Smooth muscle cell of the brain vasculature (primary cell): ENCODE measurements at regions not wholly inside any gene's neighbourhood (a gene's known extent, or its start where the extent isn't known, plus 50 kb on each side); places are given as distances from the start of the nearest gene placed in this dataset.

Source experiments
- DNase-seq: peaks from one replicate; pipeline ENCODE4 v3.0.0-alpha.2; 2012; ENCODE audit warnings: low read depth, low spot score

DNA sequence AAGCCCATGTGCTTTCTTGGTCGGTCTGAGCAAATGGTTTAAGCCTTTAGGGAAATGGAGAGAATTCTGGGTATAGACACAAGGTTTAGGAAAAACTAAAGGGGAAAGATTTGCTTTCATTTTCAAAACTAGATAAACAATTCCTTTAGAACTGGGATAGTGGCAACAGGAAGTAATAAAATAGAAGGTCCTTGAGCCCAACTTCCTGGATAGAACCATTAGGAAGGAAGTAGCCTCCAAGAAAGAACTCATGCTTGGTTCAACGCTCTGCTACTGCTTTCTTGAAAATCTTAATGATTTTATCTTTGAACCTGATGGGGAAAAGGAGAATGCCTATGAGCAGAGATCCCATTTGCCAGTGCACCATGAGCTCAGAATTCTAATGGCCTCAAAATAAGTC lies 147.0 kb upstream of the THRB start:
- DNase-seq: no peak

DNA sequence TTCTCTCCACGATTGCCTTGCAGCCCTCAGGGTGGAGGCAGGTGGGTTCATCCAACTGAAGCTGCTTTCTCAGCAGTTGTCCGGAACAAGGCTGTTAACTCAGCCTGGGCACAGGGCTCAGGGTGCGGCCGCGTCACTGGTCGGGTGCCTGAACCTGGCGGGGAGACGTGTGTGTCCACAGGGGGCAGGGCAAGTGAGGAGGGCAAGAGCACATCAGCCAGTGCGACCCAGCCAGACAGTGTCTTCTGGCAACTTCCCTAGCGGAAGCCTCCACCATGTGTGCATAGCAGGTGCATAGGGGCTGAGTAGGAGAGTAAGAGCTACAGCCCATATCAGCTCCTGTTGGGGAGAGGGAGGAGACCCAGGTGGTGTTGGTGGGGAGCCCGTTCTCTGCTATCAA lies 150.4 kb upstream of the THRB start:
- no peak for DNase-seq

- DNase-seq: no peak
These were observed 152.1 kb upstream of the THRB start for GRCh38 chr3:24646790-24647189.

DNA sequence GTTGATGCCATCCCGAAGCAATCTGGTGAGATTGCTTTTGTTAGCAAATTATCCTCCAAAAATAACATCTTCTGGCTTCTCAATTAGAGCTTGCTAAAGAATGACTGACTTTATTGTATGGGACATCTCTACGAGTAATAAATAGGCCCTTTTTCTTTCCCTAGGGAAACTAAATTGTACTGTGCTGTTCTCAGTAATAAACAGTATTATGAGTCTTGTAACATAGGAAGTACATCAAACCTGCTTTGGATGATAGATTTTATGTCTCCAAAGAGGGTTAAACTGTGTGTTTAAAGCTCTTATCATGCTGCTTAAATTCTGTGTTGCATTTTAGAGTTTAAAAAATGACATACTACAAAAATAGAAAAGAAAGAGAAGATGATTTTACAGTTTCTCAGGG lies 153.4 kb upstream of the THRB start:
- no peak for DNase-seq

DNA sequence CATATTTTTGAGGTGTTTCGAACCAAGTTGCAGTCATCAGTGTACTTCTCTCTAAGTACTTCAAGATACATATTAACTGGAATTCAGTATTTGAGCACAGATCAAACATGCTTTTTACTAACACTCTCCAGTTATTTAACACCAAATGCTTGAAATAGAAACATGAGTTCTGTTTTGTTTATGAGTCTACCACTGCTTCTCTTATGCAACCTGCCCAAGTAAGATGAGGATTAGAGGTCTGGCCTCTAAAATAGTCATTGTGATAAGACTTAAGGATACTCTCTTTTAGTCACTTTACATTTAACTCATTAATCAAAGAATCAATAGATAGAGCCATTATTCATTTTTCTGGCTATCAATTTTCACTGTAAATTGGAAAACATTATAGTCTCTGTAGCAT lies 156.2 kb upstream of the THRB start:
- DNase-seq: no peak

GRCh38 chr3:24657870-24658510 lies 163.3 kb upstream of the THRB start:
- DNase-seq: no peak

GRCh38 chr3:24661175-24661584 lies 166.5 kb upstream of the THRB start:
- DNase-seq: no peak

DNA sequence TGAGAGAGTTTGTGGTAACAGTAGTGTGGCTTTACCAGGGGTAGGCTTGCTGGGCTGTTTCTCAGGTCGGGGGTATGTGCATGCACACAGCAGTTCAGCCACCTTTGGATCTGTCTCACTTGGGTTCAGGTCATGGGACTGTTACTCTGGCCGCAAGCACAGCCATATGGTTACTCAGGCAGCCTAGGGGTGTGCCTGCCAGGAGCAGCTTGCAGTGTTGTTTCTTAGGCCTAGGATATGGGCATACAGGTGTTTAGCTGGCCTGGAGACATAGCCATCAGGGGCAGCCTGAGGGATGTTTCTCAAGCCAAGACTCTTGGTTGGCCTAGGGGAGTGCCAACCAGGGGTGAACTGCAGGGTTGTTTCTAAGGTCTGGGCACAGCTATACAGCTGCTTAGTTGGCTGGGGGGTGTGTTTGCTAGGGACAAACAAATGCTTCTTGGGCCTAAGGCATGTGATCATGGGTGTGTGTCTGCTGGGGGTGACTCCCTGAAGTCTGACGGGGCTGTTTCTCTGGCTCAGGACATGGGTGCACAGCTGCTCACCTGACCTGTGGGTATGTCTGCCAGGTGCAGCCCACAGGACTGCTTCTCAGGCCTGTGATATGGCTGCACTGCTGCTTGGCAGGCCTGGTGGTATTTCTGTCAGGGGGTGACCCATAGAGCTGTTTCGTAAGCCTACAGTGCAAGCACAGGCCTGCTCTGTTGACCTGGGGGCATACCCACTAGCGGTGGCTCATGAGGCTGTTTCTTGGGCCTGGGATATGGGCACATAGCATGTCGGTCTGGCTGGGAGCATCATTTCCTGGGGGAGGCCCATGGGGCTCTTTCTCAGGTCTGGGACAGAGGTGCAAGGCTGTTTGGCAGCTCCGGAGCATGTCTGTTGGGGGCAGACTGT lies 168.0 kb upstream of the THRB start:
- DNase-seq: no peak

DNA sequence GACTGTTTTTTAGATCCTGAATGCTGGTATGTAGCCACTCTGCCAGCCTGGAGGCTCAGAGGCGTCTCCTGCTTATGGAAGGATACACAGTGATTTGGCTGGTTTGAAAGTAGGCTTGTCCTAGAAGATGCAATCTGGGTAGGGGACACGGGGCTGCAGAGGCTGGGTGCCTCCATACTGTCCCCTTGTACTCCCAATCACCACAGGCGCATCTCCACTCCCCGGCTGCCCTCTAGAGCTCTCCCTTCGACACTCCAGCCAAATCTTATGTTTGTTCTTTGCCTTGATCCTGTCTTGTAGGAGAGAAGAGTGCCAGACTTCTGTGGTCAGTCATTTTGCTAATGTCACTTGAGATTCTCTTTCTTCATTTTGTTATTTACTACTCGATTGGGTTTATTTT lies 168.8 kb upstream of the THRB start:
- DNase-seq: no peak

DNA sequence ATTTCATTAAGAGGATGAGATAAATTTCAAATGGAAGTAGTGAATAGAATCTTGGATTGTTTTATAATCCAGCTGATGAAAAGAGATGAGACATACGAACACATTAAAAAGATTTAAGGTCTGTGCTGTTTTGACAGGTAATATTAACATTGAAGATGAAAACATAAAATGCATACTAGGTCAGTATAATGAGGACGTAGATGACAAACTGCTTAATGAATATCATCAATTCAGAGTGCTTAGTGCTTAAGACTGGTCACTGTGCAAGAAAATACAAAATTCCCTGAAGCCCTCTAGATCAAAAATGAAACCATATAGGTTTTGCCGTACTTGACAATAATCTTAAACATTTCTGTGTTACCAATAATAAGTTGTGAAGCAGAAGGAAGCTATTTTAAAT lies 173.4 kb upstream of the THRB start:
- DNase-seq: no peak

- DNase-seq: no peak
These were observed 176.2 kb upstream of the THRB start for GRCh38 chr3:24670871-24671270.

DNA sequence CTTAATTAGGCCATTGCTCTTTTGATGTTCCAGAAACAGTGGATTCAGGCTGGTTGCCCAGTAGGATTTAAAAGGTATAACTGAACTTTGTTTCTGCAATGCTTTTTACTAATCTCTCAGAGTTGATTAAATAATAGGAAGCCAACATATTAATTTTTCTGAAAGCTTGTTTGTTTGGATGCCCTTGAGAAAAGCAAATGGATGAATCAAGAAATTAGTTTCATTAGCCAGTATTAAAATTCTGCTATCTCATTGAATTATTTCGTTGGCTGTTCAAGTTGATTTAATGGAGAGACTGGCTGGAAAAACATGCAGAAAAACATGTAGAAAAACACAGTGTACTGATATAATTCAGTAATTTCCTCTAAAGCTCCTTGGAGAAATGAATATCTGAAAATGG lies 178.9 kb upstream of the THRB start:
- DNase-seq: no peak

DNA sequence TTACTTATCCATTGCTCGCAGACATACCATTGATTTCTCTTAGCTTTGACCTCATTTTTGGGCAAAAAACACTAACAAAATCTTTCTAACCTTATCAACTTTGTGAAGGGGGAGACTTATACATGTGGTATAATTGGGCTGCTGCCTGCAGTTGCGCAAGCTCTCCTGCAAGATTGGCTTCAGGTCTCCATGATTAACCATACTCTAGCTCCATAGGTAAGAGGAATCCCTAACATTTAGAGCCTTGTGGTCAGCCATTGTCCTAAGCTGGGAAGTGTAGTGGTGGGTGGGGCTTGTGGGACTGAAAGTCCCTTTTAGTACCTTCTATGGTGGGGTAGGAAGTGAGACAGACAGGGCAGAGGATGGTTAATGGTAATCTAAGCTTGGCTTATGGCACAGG lies 179.6 kb upstream of the THRB start:
- DNase-seq: no peak

GRCh38 chr3:24678021-24678420 lies 183.4 kb upstream of the THRB start:
- DNase-seq: no peak

DNA sequence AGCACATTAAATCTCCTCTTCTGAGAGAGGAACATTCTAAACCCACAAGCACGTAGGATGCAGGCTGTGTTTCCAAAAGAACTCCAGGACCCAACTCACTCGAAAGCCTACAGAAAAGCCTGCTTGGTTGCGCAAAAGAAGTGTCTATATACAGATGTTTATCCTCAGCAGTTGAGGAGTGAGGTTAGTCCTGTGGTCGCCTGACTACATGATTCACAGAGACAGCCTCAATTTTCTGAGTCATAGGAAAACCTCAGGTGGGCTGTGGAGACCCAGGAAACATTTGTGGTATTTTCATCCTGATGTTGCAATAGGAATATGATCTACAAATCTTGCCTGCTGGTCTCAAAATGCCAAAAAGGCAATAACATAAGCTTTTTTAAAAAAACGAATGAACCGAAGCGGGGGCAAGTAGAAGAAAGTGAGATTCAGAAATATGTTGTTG lies 183.8 kb upstream of the THRB start:
- peak; percentile 80 for DNase-seq

DNA sequence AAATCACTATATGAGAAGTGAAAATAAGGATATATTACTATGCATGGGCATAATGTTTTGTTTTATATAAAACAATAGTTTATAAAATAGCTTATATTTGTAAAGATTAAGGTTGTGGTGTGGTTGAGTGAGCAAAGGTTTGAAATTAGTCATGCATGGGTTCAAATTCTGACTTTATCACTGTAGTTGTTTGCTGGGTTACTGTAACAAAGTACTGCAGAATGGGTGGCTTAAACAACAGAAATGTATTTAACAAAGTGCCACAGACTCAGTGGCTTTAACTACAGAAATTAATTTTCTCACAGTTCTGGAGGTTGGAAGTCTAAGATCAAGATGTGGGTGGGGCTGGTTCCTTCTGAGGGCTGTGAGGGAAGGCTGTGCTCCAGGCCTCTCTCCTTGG lies 184.8 kb upstream of the THRB start:
- no peak for DNase-seq

DNA sequence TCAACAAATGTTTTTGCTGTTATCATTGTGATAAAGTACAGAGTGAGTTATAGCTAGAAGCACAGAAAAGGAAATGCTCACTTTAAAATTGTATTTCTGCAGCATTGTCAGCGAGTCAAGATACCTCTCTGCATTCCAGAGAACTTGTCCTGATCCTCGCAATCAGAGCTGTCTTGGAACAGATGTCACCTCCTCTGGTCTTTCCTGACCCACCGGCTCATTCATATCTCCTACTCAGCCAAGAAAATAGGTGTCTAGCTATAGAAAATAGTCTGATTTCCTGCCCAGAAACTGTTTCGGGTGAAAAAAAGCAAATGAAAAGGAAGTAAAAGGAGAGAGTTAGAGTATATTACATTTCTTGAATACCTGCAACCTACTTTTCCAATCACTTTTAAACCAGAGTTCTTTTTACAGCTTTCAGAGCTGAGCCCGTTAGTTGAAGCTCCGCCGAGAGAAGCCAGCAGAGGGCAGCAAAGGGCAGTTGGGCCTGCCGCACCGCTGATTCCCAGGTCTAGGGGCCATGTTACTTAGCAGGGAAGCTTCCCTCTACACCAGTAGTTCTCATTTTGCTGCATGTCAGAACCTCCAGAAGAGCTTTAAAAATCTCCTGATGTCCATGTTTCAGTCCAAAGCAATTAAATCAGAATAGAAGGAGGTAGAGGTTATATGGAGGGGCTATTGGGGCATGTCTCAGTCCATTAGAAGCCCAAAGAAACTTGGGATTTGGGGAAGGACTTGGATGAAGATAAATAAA lies 185.7 kb upstream of the THRB start:
- no peak for DNase-seq

DNA sequence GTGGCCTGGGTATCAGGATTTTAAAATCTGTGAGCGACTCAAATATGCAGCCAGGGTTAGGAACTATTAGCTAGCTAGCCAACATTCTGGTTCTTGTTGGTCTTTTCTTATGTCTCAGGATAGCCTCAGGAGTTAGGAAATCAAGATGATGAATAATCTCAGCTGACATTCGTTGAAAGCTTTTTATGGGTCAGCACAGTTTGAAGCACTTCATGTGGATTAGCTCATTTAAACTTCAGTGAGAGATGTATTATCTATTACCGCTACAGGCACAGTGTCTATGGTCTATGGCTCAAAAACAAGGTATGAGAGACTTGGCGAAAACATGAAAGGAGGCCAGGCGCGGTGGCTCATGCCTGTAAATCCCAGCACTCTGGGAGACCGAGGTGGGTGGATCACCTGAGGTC lies 187.5 kb upstream of the THRB start:
- DNase-seq: no peak

GRCh38 chr3:24683090-24683489 lies 188.4 kb upstream of the THRB start:
- no peak for DNase-seq

DNA sequence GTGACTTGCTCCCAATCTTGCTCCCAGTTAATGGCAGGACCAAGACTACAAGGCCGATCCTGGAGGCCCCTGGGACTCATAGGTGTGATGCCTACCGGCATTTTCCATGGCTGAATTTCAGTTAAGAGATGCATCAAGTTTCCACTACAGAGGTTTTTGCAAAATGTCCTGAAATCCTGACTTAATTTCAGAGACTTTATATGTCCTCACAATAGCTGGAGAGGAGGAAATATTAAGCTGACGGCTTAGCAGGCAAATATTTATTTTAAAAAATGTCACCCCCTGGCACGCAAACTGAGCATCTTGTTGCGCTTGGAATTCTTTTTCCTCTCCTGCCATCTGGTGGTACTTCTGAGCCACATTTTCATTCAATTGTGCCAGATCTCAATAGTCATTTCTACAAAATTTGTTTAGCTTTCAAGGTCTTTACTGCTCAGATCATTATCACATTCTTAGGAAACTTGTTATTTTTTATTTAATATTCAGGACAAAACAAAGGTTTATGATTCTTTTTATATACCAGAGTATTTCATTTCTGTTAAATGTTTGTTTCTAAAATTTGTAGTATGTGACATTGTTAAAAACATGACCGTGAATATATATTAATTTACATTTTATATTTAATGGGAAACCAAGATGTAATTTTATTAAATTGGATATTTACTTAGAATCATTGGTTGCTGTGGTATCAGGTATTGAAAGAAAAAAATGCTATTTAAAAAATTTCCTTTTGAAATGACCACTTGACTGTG lies 189.2 kb upstream of the THRB start:
- no peak for DNase-seq

DNA sequence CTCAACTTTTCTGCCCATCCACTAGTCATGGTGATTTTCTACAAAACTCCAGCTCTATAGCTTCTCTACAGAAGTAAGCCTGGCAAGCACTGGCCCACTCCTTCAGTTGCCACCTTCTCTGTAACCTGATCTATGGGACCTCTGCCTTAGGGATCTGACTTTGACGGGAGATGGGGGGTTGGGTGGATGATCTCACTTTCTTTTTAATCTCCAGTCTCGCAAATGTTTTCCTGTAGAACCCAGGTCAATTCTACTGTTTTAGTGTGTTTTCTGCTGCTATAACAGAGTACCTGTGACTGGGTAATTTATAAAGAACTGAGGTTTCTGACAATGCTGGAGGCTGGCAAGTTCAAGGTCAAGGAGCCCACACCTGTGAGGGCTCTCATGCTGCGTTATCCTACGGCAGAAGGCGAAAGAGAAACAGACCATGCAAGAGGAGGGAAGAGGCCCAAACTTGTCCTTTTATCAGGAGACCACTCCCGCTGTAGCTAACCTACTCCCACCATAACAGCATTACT lies 189.9 kb upstream of the THRB start:
- DNase-seq: no peak

DNA sequence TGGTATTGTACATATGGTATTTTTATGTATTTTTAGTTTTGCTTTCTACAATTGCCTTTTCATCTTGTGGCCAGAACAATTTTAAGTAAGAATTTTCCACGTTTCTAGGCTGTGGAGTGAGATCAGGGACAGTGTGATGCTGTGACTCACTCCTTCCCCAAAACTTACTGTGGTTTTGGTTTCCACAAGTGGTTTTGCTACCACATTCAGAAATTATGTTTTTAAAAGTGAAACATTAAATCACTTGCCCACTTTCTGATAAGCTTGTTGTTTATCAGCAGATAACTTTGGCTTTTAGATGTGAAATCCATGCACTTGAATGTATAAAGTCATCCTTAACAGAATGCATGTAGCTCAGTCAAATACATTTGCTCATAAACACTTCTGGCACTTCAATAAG lies 192.2 kb upstream of the THRB start:
- DNase-seq: no peak
